HG02885 (cell line): ENCODE measurements at regions not wholly inside any gene's neighbourhood (a gene's known extent, or its start where the extent isn't known, plus 50 kb on each side); places are given as distances from the start of the nearest gene placed in this dataset.

ENCODE experiments used
- ATAC-seq: cut with Tn5 transposase; IDR thresholded peaks from one replicate; pipeline ENCODE4 v1.9.1; 2021; ENCODE audit warnings: mild to moderate bottlenecking; ENCODE audit not compliant: unreplicated experiment, poor library complexity

GRCh38 chr13:99027661-99028425 lies 50.0 kb upstream of the DOCK9 start:
- ATAC-seq, result no peak

GRCh38 chr13:99028890-99029289 lies 51.0 kb upstream of the DOCK9 start:
- no peak for ATAC-seq

- ATAC-seq, result no peak
Measured at GRCh38 chr13:99029576-99029975, 51.7 kb upstream of the DOCK9 start.

- no peak for ATAC-seq
Measured at GRCh38 chr13:99030326-99030725, 52.5 kb upstream of the DOCK9 start.

GRCh38 chr13:99031832-99032231 lies 54.0 kb upstream of the DOCK9 start:
- no peak for ATAC-seq

- ATAC-seq, result no peak
Measured at GRCh38 chr13:99033814-99034213, 56.0 kb upstream of the DOCK9 start.

- no peak for ATAC-seq
Measured at GRCh38 chr13:99034333-99035085, 56.6 kb upstream of the DOCK9 start.

- no peak for ATAC-seq
Measured at GRCh38 chr13:99035715-99036114, 57.9 kb upstream of the DOCK9 start.

GRCh38 chr13:99037756-99038155 lies 59.9 kb upstream of the DOCK9 start:
- ATAC-seq, result no peak

- ATAC-seq, result no peak
Measured at GRCh38 chr13:99039718-99040280, 61.9 kb upstream of the DOCK9 start.

- ATAC-seq, result no peak
Measured at GRCh38 chr13:99040536-99041131, 62.8 kb upstream of the DOCK9 start.

GRCh38 chr13:99041337-99041736 lies 63.5 kb upstream of the DOCK9 start:
- no peak for ATAC-seq

GRCh38 chr13:99041788-99042187 lies 63.9 kb upstream of the DOCK9 start:
- ATAC-seq, result no peak

GRCh38 chr13:99042521-99043250 lies 64.8 kb upstream of the DOCK9 start:
- ATAC-seq, result no peak

GRCh38 chr13:99043831-99044231 lies 66.0 kb upstream of the DOCK9 start:
- ATAC-seq, result no peak

- ATAC-seq, result no peak
Measured at GRCh38 chr13:99044764-99045163, 66.9 kb upstream of the DOCK9 start.

- no peak for ATAC-seq
Measured at GRCh38 chr13:99045396-99045795, 67.5 kb upstream of the DOCK9 start.

- ATAC-seq, result no peak
Measured at GRCh38 chr13:99046851-99047250, 69.0 kb upstream of the DOCK9 start.

GRCh38 chr13:99050983-99051488 lies 73.2 kb upstream of the DOCK9 start:
- ATAC-seq, result no peak

GRCh38 chr13:99051768-99052455 lies 74.0 kb upstream of the DOCK9 start:
- ATAC-seq, result no peak
